Ascending aorta (tissue), 2 donors: ENCODE measurements at regions not wholly inside any gene's neighbourhood (a gene's known extent, or its start where the extent isn't known, plus 50 kb on each side); places are given as distances from the start of the nearest gene placed in this dataset.

Experiments used
- DNase-seq, 2 donors: peaks; one replicate each; pipeline ENCODE4 v3.0.0-alpha.2; 2019; ENCODE audit warnings: low spot score in 2 of 2
- H3K27ac ChIP-seq, 2 donors: fragments of 200-600 bp; sonication (generic); one replicate each; pipeline ENCODE4 v1.5.1; 2016 to 2017; ENCODE audit warnings: mild to moderate bottlenecking in 1 of 2
- H3K27me3 ChIP-seq: fragments of 200-600 bp; sonication (generic); one replicate; pipeline ENCODE4 v1.5.1; 2017
- H3K36me3 ChIP-seq, 2 donors: fragments of 200-600 bp; sonication (generic); one replicate each; pipeline ENCODE4 v1.5.1; 2016
- H3K4me1 ChIP-seq, 2 donors: fragments of 200-600 bp; sonication (generic); one replicate each; pipeline ENCODE4 v1.5.1; 2016 to 2017; ENCODE audit warnings: mild to moderate bottlenecking in 1 of 2
- H3K4me3 ChIP-seq, 2 donors: fragments of 200-600 bp; sonication (generic); one replicate each; pipeline ENCODE4 v1.5.1; 2016 to 2017; ENCODE audit warnings: mild to moderate bottlenecking in 1 of 2
- H3K9me3 ChIP-seq, 2 donors: fragments of 200-600 bp; sonication (generic); one replicate each; pipeline ENCODE4 v1.5.1; 2016
- intact Hi-C: fragments of 100-400 bp; cut with DNase I; formaldehyde crosslinking; loops from one replicate; pipeline ENCODE4 v1.15.1; 2023
- TF ChIP-seq, protein P1 (sequence below), 3 experiments: fragments of 200-600 bp in 2 of 3; fragments of 450-650 bp in 1 of 3; sonication (generic) in 2 of 3; IDR thresholded peaks; one replicate each; pipeline ENCODE4 v1.5.1; 2016 to 2019; ENCODE audit warnings: antibody characterized with exemption in 3 of 3, mild to moderate bottlenecking in 1 of 3, moderate library complexity in 1 of 3

DNA sequence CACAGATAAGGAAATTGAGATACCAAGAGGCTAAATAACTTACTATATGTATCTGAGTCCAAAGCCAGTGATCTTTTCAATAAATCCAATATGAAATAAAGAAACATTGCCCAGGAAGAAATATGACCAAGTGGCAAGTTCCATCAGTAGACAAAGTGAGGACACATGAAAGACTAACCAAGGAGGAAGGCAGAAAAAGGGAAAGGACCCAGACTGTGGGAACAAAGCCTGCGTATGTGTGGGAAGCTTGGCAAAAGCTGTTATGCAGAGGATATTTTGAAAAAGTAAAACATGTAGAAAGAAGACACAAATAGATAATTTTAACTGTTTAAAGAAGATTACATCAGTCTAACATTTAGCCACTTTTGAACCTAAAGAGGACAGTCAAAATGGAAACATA is 264.4 kb upstream of the PRDM1 start:
- Histone ChIP-seq H3K36me3 (no peaks in the 10 kb centered on the region), H3K4me3 (no peak overlapping the region), H3K4me1 (no peaks in the 10 kb centered on the region), H3K27me3 (no peaks in the 10 kb centered on the region), H3K27ac (no peak overlapping the region), H3K9me3 (no peaks in the 10 kb centered on the region)
- TF ChIP-seq, protein P1, sequence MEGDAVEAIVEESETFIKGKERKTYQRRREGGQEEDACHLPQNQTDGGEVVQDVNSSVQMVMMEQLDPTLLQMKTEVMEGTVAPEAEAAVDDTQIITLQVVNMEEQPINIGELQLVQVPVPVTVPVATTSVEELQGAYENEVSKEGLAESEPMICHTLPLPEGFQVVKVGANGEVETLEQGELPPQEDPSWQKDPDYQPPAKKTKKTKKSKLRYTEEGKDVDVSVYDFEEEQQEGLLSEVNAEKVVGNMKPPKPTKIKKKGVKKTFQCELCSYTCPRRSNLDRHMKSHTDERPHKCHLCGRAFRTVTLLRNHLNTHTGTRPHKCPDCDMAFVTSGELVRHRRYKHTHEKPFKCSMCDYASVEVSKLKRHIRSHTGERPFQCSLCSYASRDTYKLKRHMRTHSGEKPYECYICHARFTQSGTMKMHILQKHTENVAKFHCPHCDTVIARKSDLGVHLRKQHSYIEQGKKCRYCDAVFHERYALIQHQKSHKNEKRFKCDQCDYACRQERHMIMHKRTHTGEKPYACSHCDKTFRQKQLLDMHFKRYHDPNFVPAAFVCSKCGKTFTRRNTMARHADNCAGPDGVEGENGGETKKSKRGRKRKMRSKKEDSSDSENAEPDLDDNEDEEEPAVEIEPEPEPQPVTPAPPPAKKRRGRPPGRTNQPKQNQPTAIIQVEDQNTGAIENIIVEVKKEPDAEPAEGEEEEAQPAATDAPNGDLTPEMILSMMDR (IDR thresholded peaks at IDR 0.05) = no peak
- no peak for DNase-seq
- intact Hi-C loops = no loop called here

GRCh38 chr6:105821027-105821426 is 265.1 kb upstream of the PRDM1 start:
- intact Hi-C loops = no loop called here
- TF ChIP-seq, protein P1 (IDR thresholded peaks at IDR 0.05) = no peak
- DNase-seq = no peak

GRCh38 chr6:105819745-105820144 is 266.4 kb upstream of the PRDM1 start:
- intact Hi-C loops = no loop called here
- DNase-seq = no peak
- H3K27me3 ChIP-seq = no peaks in the 10 kb centered on the region
- TF ChIP-seq, protein P1 (IDR thresholded peaks at IDR 0.05) = no peak
- H3K36me3 ChIP-seq = no peaks in the 10 kb centered on the region
- H3K4me3 ChIP-seq = no peak overlapping the region
- no peaks in the 10 kb centered on the region for H3K9me3 ChIP-seq
- no peaks in the 10 kb centered on the region for H3K4me1 ChIP-seq
- no peak overlapping the region for H3K27ac ChIP-seq

More at GRCh38 chr6:105821027-105821426, 265.1 kb upstream of the PRDM1 start:
- Histone ChIP-seq H3K4me3 (no peak overlapping the region), H3K27ac (no peak overlapping the region), H3K36me3 (no peaks in the 10 kb centered on the region), H3K4me1 (no peaks in the 10 kb centered on the region), H3K27me3 (no peaks in the 10 kb centered on the region), H3K9me3 (no peaks in the 10 kb centered on the region)

- H3K27ac ChIP-seq = no peak overlapping the region
- no peaks in the 10 kb centered on the region for H3K4me1 ChIP-seq
- no peaks in the 10 kb centered on the region for H3K27me3 ChIP-seq
- TF ChIP-seq, protein P1 (IDR thresholded peaks at IDR 0.05) = no peak
- no peaks in the 10 kb centered on the region for H3K36me3 ChIP-seq
- no peak overlapping the region for H3K4me3 ChIP-seq
- DNase-seq = no peak
- H3K9me3 ChIP-seq = no peaks in the 10 kb centered on the region
- intact Hi-C loops = no loop called here
Measured at GRCh38 chr6:105818505-105818904, 267.6 kb upstream of the PRDM1 start.

DNA sequence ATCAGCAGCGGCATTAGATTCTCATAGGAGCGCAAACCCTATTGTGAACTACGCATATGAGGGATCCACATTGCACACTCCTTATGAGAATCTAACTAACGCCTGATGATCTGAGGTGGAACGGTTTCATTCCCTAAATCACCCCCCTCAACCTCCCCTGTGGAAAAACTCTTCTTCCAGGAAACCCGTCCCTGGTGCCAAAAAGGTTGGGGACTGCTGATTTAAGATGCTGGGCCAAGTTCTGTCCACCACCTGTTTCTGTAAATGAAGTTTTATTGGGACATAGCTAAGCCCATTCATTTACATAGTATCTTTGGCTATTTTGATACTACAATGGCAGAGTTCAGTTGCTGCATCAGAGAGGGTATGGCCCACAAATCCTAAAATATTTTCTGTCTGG is 268.2 kb upstream of the PRDM1 start:
- TF ChIP-seq, protein P1 (IDR thresholded peaks at IDR 0.05) = no peak
- no peak for DNase-seq

GRCh38 chr6:105817370-105817769 is 268.8 kb upstream of the PRDM1 start:
- no peak for DNase-seq
- TF ChIP-seq, protein P1 (IDR thresholded peaks at IDR 0.05) = no peak
- intact Hi-C loops = no loop called here
- no peaks in the 10 kb centered on the region for H3K4me1 ChIP-seq
- H3K27me3 ChIP-seq = no peaks in the 10 kb centered on the region
- no peaks in the 10 kb centered on the region for H3K36me3 ChIP-seq
- no peaks in the 10 kb centered on the region for H3K9me3 ChIP-seq
- no peak overlapping the region for H3K4me3 ChIP-seq
- no peak overlapping the region for H3K27ac ChIP-seq

More for the DNA sequence above, 268.2 kb upstream of the PRDM1 start:
- H3K27me3 ChIP-seq = no peaks in the 10 kb centered on the region
- no peaks in the 10 kb centered on the region for H3K4me1 ChIP-seq
- intact Hi-C loops = no loop called here
- no peaks in the 10 kb centered on the region for H3K9me3 ChIP-seq
- no peak overlapping the region for H3K27ac ChIP-seq
- H3K36me3 ChIP-seq = no peaks in the 10 kb centered on the region
- H3K4me3 ChIP-seq = no peak overlapping the region
